ENCODE measurements at regions not wholly inside any gene's neighbourhood (a gene's known extent, or its start where the extent isn't known, plus 50 kb on each side); places are given as distances from the start of the nearest gene placed in this dataset.
A peak's percentile ranks its signal among the peaks of the same experiment; 100 is the strongest.

- no peak for DNase-seq (ENCODE audit: low read depth in 1 of 2, low spot score in 1 of 2)
- H3K27ac ChIP-seq, result no peak overlapping the region
- TF ChIP-seq CTCF (IDR thresholded peaks at IDR 0.05; ENCODE audit: low read depth, low read length), result no peak
- H3K4me1 ChIP-seq (ENCODE audit: low read depth), result no peaks in the 10 kb centered on the region
- H3K27me3 ChIP-seq, result no peaks in the 10 kb centered on the region
- H3K36me3 ChIP-seq, result no peaks in the 10 kb centered on the region
- no peak overlapping the region for H3K4me3 ChIP-seq
- no peaks in the 10 kb centered on the region for H3K9me3 ChIP-seq (ENCODE audit: low read depth)
Observed at GRCh38 chr6:169849396-169849795, 98.0 kb downstream of the ERMARD start.

GRCh38 chr6:169848946-169849345, 97.5 kb downstream of the ERMARD start:
- H3K27ac ChIP-seq, result no peak overlapping the region
- H3K27me3 ChIP-seq, result no peaks in the 10 kb centered on the region
- H3K9me3 ChIP-seq (ENCODE audit: low read depth), result no peaks in the 10 kb centered on the region
- no peak for DNase-seq (ENCODE audit: low read depth in 1 of 2, low spot score in 1 of 2)
- H3K36me3 ChIP-seq, result no peaks in the 10 kb centered on the region
- TF ChIP-seq CTCF (IDR thresholded peaks at IDR 0.05; ENCODE audit: low read depth, low read length), result no peak
- H3K4me3 ChIP-seq, result no peak overlapping the region
- no peaks in the 10 kb centered on the region for H3K4me1 ChIP-seq (ENCODE audit: low read depth)

GRCh38 chr6:169847901-169848311, 96.5 kb downstream of the ERMARD start:
- no peaks in the 10 kb centered on the region for H3K27me3 ChIP-seq
- no peaks in the 10 kb centered on the region for H3K9me3 ChIP-seq (ENCODE audit: low read depth)
- no peaks in the 10 kb centered on the region for H3K36me3 ChIP-seq
- no peak overlapping the region for H3K4me3 ChIP-seq
- no peaks in the 10 kb centered on the region for H3K4me1 ChIP-seq (ENCODE audit: low read depth)
- no peak overlapping the region for H3K27ac ChIP-seq
- DNase-seq (ENCODE audit: low read depth in 1 of 2, low spot score in 1 of 2), result no peak
- TF ChIP-seq CTCF (IDR thresholded peaks at IDR 0.05; ENCODE audit: low read depth, low read length), result no peak

GRCh38 chr6:169847141-169847674, 95.8 kb downstream of the ERMARD start:
- no peak for TF ChIP-seq CTCF (IDR thresholded peaks at IDR 0.05; ENCODE audit: low read depth, low read length)
- peak in 1 of 2 donors; percentile 37 for DNase-seq (ENCODE audit: low read depth in 1 of 2, low spot score in 1 of 2)
- H3K4me3 ChIP-seq, result no peak overlapping the region

GRCh38 chr6:169846286-169847056, 95.0 kb downstream of the ERMARD start:
- Histone ChIP-seq H3K9me3 (ENCODE audit: low read depth) (no peaks in the 10 kb centered on the region), H3K4me3 (no peak overlapping the region), H3K4me1 (ENCODE audit: low read depth) (no peaks in the 10 kb centered on the region), H3K36me3 (no peaks in the 10 kb centered on the region), H3K27me3 (no peaks in the 10 kb centered on the region), H3K27ac (no peak overlapping the region)
- DNase-seq (ENCODE audit: low read depth in 1 of 2, low spot score in 1 of 2), result no peak
- TF ChIP-seq CTCF (IDR thresholded peaks at IDR 0.05; ENCODE audit: low read depth, low read length), result no peak

More at GRCh38 chr6:169847141-169847674, 95.8 kb downstream of the ERMARD start:
- Histone ChIP-seq H3K27ac (no peak overlapping the region), H3K36me3 (no peaks in the 10 kb centered on the region), H3K27me3 (no peaks in the 10 kb centered on the region), H3K4me1 (ENCODE audit: low read depth) (no peaks in the 10 kb centered on the region), H3K9me3 (ENCODE audit: low read depth) (no peaks in the 10 kb centered on the region)
